PC-9 (cell line): ENCODE measurements at regions not wholly inside any gene's neighbourhood (a gene's known extent, or its start where the extent isn't known, plus 50 kb on each side); places are given as distances from the start of the nearest gene placed in this dataset.

ENCODE experiments used
- CTCF ChIP-seq: fragments of 200-600 bp; sonication (generic); conservative IDR thresholded peaks from 2 replicates; pipeline ENCODE4 v1.6.1; 2017; ENCODE audit warnings: mixed run types, antibody characterized with exemption, mild to moderate bottlenecking, moderate library complexity
- EZH2 ChIP-seq: fragments of 200-600 bp; sonication (generic); IDR thresholded peaks from 2 replicates; pipeline ENCODE4 v1.8.0; 2017; ENCODE audit warnings: antibody characterized with exemption, low read depth

GRCh38 chr3:22526266-22526837 is 676.8 kb upstream of the UBE2E2 start:
- TF ChIP-seq CTCF, result no peak
- TF ChIP-seq EZH2, result no peak
